SK-N-MC (cell line): ENCODE measurements at regions not wholly inside any gene's neighbourhood (a gene's known extent, or its start where the extent isn't known, plus 50 kb on each side); places are given as distances from the start of the nearest gene placed in this dataset.

Experiments
- EZH2 ChIP-seq: fragments of 200-600 bp; sonication (generic); IDR thresholded peaks from one replicate; pipeline ENCODE4 v1.6.1; 2017; ENCODE audit warnings: antibody characterized with exemption
- POLR2AphosphoS5 ChIP-seq: IDR thresholded peaks from 2 replicates; pipeline ENCODE4 v1.6.1; 2012; ENCODE audit warnings: mild to moderate bottlenecking, low read depth, low read length, borderline replicate concordance

GRCh38 chr6:141914646-141915045, 218.1 kb upstream of the GJE1 start:
- TF ChIP-seq EZH2: no peak
- TF ChIP-seq POLR2AphosphoS5: no peak
